ENCODE measurements at regions not wholly inside any gene's neighbourhood (a gene's known extent, or its start where the extent isn't known, plus 50 kb on each side); places are given as distances from the start of the nearest gene placed in this dataset.

DNA sequence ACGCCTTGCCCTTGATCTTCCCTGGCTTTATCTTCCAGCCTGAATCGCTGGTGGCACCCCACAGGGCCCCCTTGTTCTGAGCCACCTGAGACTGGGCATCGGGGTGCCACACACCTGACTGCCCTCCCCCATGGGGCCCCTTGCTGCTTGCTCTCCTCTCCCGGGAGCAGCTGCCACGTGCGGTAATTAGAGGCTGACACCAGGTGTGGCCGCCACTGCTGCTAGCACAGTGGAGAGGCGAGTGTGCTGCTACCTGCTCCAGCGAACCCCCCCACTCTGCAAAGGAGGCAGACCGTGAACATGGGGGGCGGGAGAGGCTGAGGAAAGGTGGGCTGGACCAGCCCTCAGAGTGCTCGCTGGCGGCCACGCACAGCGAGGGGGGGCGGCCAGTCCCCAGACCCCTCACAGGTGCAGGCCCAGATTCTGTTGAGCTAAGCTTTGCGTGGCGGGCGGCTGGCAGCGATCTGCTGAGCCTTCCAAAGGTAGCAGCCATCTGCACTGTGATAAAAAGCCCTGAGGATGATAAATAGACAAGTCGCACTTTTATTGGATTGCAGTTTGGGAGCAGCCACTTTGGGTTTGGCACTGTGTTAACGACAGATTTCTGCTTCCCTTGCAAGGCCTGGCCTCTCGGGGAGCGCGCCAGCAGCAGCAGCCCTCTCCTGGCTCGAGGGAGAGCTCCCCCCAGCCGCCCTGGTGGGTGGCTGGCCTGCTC, 167.9 kb upstream of the GSE1 start:
- H2AFZ ChIP-seq (ENCODE audit: low read depth), result no peak overlapping the region
- no peak overlapping the region for H3K9ac ChIP-seq
- TF ChIP-seq, protein P1, sequence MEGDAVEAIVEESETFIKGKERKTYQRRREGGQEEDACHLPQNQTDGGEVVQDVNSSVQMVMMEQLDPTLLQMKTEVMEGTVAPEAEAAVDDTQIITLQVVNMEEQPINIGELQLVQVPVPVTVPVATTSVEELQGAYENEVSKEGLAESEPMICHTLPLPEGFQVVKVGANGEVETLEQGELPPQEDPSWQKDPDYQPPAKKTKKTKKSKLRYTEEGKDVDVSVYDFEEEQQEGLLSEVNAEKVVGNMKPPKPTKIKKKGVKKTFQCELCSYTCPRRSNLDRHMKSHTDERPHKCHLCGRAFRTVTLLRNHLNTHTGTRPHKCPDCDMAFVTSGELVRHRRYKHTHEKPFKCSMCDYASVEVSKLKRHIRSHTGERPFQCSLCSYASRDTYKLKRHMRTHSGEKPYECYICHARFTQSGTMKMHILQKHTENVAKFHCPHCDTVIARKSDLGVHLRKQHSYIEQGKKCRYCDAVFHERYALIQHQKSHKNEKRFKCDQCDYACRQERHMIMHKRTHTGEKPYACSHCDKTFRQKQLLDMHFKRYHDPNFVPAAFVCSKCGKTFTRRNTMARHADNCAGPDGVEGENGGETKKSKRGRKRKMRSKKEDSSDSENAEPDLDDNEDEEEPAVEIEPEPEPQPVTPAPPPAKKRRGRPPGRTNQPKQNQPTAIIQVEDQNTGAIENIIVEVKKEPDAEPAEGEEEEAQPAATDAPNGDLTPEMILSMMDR (conservative IDR thresholded peaks at IDR 0.05; ENCODE audit: low read depth, low read length), result no peak
- H3K27me3 ChIP-seq (ENCODE audit: insufficient read depth, low read depth), result peaks cover 75% of the 10 kb centered on the region
- no peak overlapping the region for H3K4me3 ChIP-seq (IDR thresholded peaks at IDR 0.05; ENCODE audit: insufficient read depth, low read depth, low read length)
- H3K27ac ChIP-seq, result no peak overlapping the region
- peaks cover 53% of the 10 kb centered on the region for H3K4me1 ChIP-seq (ENCODE audit: low read depth, poor library complexity, severe bottlenecking)
- H3K4me2 ChIP-seq, result no peak overlapping the region
- H3K36me3 ChIP-seq (ENCODE audit: insufficient read depth), result no peaks in the 10 kb centered on the region
- H4K20me1 ChIP-seq (ENCODE audit: insufficient read depth), result no peaks in the 10 kb centered on the region
- no peaks in the 10 kb centered on the region for H3K79me2 ChIP-seq (ENCODE audit: insufficient read depth, low read depth)

DNA sequence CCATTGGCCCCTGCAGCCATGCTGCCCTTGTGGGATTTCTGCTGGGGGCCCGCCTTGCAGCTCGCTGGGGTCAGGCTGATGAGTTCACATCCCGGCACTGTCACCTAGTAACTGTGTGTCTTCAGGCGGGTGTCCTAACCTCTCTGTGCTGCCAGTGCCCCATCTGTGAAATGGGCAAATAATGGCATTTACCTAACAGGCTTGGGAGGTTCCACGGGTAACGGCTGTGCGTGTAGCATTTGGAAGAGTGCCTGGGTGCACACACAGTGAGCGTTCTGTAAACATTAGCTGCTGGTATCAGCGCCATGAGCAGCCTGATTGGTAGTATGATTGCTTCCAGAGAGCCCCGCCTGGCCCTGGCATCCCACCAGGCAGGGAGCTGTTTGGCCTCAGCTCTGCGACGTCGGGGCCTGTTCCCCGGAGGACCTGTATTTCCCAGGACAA, 167.3 kb upstream of the GSE1 start:
- no peaks in the 10 kb centered on the region for H4K20me1 ChIP-seq (ENCODE audit: insufficient read depth)

DNA sequence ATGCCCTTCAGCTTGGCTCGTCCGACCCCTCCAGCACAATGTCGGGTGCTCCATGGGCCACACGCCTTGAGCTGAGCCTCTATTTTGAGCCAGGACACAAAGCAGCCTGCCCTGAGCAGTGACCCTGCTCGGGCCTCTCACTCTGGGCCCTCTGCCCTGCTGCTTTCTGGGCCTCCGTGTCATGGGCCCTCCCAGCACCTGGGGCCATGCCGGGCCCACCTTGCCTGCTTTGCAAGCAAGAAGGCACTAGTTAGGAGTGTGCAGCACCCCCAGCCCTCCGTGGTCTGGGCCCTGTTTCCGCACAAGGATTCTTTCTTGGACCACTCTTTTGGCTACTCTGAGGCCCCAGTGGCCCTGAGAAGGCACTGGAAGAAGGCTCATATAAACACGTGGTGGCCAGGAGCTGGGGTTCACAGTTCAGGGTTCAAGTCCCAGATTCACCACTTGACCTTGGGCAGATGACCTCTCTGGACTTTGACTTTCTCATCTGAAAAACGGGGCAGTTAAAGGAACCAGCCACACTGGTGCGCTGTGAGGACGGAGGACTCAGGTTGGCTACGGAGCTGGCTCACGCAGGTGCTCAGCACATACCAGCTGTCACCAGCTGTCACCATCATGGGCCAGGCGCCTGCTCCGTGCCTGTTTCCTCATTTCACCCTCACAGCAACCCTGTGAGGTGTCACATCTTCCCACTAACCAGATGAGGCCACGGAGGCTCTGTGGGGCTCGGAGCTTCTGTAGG, 166.0 kb upstream of the GSE1 start:
- H3K27ac ChIP-seq, result no peak overlapping the region
- no peaks in the 10 kb centered on the region for H4K20me1 ChIP-seq (ENCODE audit: insufficient read depth)
- no peak overlapping the region for H3K4me2 ChIP-seq
- H3K36me3 ChIP-seq (ENCODE audit: insufficient read depth), result no peaks in the 10 kb centered on the region
- H3K4me3 ChIP-seq (IDR thresholded peaks at IDR 0.05; ENCODE audit: insufficient read depth, low read depth, low read length), result no peak overlapping the region
- no peak overlapping the region for H3K9ac ChIP-seq
- no peak overlapping the region for H2AFZ ChIP-seq (ENCODE audit: low read depth)
- H3K27me3 ChIP-seq (ENCODE audit: insufficient read depth, low read depth), result peaks cover 66% of the 10 kb centered on the region
- no peaks in the 10 kb centered on the region for H3K79me2 ChIP-seq (ENCODE audit: insufficient read depth, low read depth)
- H3K4me1 ChIP-seq (ENCODE audit: low read depth, poor library complexity, severe bottlenecking), result peaks cover 58% of the 10 kb centered on the region
- TF ChIP-seq, protein P1 (conservative IDR thresholded peaks at IDR 0.05; ENCODE audit: low read depth, low read length), result no peak

More for the DNA sequence above, 167.3 kb upstream of the GSE1 start:
- no peak overlapping the region for H2AFZ ChIP-seq (ENCODE audit: low read depth)
- H3K4me1 ChIP-seq (ENCODE audit: low read depth, poor library complexity, severe bottlenecking), result peaks cover 58% of the 10 kb centered on the region
- H3K27me3 ChIP-seq (ENCODE audit: insufficient read depth, low read depth), result peaks cover 74% of the 10 kb centered on the region
- H3K79me2 ChIP-seq (ENCODE audit: insufficient read depth, low read depth), result no peaks in the 10 kb centered on the region
- no peak overlapping the region for H3K4me3 ChIP-seq (IDR thresholded peaks at IDR 0.05; ENCODE audit: insufficient read depth, low read depth, low read length)
- H3K36me3 ChIP-seq (ENCODE audit: insufficient read depth), result no peaks in the 10 kb centered on the region
- no peak overlapping the region for H3K4me2 ChIP-seq
- no peak overlapping the region for H3K27ac ChIP-seq
- no peak overlapping the region for H3K9ac ChIP-seq
- TF ChIP-seq, protein P1 (conservative IDR thresholded peaks at IDR 0.05; ENCODE audit: low read depth, low read length), result no peak

DNA sequence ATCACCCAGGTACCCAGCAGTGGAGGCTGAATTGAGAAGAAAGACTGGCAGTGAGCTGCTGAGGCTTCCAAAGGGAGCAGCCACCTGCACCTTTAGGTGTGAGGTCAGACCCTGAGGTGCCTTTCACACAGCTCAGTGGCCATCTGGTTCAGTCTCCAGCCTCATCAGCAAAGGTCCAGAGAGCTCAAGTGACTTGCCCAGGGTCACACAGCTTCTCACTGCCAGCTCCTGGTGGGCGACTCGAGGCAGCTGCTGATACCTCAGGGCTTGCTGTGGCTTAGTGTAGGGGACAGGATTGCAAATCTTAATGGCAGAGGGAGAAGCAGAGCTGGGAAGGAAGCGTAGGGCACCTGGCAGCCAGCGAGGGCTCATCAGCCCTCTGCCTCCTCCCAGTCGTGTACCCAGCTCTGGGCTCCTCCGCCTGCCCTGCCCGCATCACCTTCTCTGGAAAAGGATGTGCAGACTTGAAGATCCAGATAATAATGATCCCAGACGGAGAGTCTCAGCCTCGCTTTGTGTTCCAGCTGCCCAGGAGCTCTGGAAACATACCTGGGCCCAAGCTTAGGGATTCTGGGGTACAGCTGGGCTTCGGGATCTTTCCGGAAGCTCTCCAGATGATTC, 165.3 kb upstream of the GSE1 start:
- Histone ChIP-seq H3K4me2 (peak overlapping the region; percentile 47; the same call in 1 of the 2 replicates), H3K27ac (no peak overlapping the region), H3K9ac (no peak overlapping the region), H4K20me1 (ENCODE audit: insufficient read depth) (no peaks in the 10 kb centered on the region), H3K79me2 (ENCODE audit: insufficient read depth, low read depth) (no peaks in the 10 kb centered on the region), H3K4me1 (ENCODE audit: low read depth, poor library complexity, severe bottlenecking) (peaks cover 58% of the 10 kb centered on the region), H2AFZ (ENCODE audit: low read depth) (no peak overlapping the region), H3K27me3 (ENCODE audit: insufficient read depth, low read depth) (peaks cover 64% of the 10 kb centered on the region), H3K4me3 (IDR thresholded peaks at IDR 0.05; ENCODE audit: insufficient read depth, low read depth, low read length) (no peak overlapping the region), H3K36me3 (ENCODE audit: insufficient read depth) (no peaks in the 10 kb centered on the region)
- TF ChIP-seq, protein P1 (conservative IDR thresholded peaks at IDR 0.05; ENCODE audit: low read depth, low read length), result no peak

All from KMS-11 (cell line).